ENCODE measurements at regions not wholly inside any gene's neighbourhood (a gene's known extent, or its start where the extent isn't known, plus 50 kb on each side); places are given as distances from the start of the nearest gene placed in this dataset.

DNA sequence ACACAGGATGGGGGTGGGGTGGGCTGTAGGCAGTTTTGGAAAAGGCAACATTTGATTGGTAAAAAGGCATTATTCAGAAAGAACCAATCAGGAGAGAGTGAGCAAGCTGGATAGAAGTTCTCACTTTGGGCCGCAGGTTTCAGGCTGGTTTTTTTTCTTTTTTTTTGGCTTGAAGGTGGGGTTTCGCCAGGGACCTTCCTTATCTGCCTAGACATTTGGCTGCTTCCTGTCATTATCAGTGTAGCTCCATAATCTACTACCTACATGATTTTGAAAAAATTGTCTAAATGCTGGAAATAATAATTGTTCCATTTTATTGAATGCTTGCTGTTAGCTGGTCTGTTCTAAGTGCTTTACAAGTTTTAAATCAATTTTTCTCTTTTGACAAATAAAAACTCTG is 649.0 kb downstream of the TMTC2 start:
- Histone ChIP-seq H3K36me3 (replicated peaks in 1 of 2) (no peaks in the 10 kb centered on the region), H3K27ac (no peak overlapping the region), H3K9me3 (replicated peaks in 1 of 3) (no peaks in the 10 kb centered on the region), H3K4me3 (no peak overlapping the region), H3K27me3 (no peaks in the 10 kb centered on the region), H3K4me1 (replicated peaks in 1 of 2) (no peaks in the 10 kb centered on the region)
- intact Hi-C loops (cut with DNase I) = no loop called here
- TF ChIP-seq, protein P1, sequence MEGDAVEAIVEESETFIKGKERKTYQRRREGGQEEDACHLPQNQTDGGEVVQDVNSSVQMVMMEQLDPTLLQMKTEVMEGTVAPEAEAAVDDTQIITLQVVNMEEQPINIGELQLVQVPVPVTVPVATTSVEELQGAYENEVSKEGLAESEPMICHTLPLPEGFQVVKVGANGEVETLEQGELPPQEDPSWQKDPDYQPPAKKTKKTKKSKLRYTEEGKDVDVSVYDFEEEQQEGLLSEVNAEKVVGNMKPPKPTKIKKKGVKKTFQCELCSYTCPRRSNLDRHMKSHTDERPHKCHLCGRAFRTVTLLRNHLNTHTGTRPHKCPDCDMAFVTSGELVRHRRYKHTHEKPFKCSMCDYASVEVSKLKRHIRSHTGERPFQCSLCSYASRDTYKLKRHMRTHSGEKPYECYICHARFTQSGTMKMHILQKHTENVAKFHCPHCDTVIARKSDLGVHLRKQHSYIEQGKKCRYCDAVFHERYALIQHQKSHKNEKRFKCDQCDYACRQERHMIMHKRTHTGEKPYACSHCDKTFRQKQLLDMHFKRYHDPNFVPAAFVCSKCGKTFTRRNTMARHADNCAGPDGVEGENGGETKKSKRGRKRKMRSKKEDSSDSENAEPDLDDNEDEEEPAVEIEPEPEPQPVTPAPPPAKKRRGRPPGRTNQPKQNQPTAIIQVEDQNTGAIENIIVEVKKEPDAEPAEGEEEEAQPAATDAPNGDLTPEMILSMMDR (IDR thresholded peaks at IDR 0.05) = no peak
- TF ChIP-seq POLR2A (IDR thresholded peaks at IDR 0.05) = no peak
- DNase-seq = no peak
- 83 to 90% (median 85%) methylated on average over 2 of the region's 2 CpGs for WGBS, 4 donors

DNA sequence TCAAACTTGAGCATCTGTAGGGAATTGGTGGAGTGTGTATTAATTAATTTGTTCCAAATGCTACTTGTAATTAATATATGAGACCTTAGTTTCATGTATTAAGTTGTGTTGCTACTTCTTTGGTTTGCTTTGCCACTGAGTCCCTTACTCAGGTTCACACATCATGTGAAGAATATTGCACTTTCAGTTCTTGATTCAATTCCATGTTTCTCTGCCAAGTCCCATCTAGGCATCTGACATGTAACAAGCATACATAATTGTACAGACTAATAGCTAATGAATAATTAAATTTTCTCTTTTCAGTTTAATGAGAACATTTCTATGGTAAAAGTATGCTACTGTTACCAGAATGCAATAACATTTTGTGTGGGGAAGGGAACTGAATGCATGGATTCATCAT is 640.0 kb downstream of the TMTC2 start:
- intact Hi-C loops (cut with DNase I) = no loop called here
- Histone ChIP-seq H3K4me1 (replicated peaks in 1 of 2) (no peaks in the 10 kb centered on the region), H3K4me3 (no peak overlapping the region), H3K27ac (no peak overlapping the region), H3K36me3 (replicated peaks in 1 of 2) (no peaks in the 10 kb centered on the region), H3K9me3 (replicated peaks in 1 of 3) (no peaks in the 10 kb centered on the region), H3K27me3 (no peaks in the 10 kb centered on the region)
- TF ChIP-seq, protein P1 (IDR thresholded peaks at IDR 0.05) = no peak
- no peak for TF ChIP-seq POLR2A (IDR thresholded peaks at IDR 0.05)
- no peak for DNase-seq

DNA sequence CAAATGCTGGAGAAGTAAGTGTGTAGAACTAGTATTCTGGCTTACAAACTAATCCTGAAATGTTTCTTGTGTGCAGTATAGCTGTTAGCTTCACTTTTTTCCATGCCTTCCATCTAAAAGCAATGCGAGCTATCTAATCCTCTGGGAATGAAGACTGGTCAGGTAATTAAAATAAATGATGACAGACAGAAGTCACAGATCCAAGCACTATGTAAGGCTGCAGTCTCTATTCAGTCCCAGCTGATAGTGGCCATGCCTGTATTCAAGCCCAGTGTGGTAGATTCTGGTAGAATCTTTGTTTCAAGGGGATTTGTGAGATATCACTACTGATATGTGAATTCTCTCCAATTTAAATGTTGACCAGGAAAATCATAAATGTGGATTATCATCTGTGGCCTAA is 637.2 kb downstream of the TMTC2 start:
- 0 to 94% (median 60%) methylated on average over 1 of the region's 1 CpG for whole genome bisulfite sequencing, 4 donors
- no peak for TF ChIP-seq POLR2A (IDR thresholded peaks at IDR 0.05)
- TF ChIP-seq, protein P1 (IDR thresholded peaks at IDR 0.05) = no peak

DNA sequence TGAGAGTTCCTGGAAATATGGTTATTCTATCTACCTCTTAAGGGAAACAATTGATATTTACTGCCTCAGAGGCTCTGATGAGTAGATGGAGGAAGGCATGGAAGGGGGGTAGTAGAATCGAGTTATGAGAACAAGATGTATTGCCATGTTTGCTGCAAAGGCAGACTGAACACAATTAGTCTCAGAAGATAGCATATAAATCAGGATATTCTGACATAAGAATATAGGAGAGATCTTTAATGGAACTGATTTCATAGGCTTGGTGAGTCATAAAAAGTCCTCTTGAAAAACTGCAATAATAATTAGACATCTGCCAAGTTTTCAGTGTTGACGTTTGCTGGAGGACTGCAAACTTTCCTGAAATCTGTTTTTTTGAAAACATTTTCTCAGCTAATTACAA is 636.1 kb downstream of the TMTC2 start:
- no peak overlapping the region for H3K4me3 ChIP-seq
- no peaks in the 10 kb centered on the region for H3K9me3 ChIP-seq (replicated peaks in 1 of 3)
- H3K36me3 ChIP-seq (replicated peaks in 1 of 2) = no peaks in the 10 kb centered on the region
- no peak for DNase-seq
- 31 to 53% (median 46%) methylated on average over 2 of the region's 2 CpGs for WGBS, 4 donors
- H3K4me1 ChIP-seq (replicated peaks in 1 of 2) = peaks cover 0 to 6% of the 10 kb centered on the region in 2 donors
- TF ChIP-seq, protein P1 (IDR thresholded peaks at IDR 0.05) = no peak
- no peak for TF ChIP-seq POLR2A (IDR thresholded peaks at IDR 0.05)
- H3K27me3 ChIP-seq = no peaks in the 10 kb centered on the region
- no peak overlapping the region for H3K27ac ChIP-seq
- intact Hi-C loops (cut with DNase I) = no loop called here

More for the DNA sequence above, 637.2 kb downstream of the TMTC2 start:
- no peaks in the 10 kb centered on the region for H3K36me3 ChIP-seq (replicated peaks in 1 of 2)
- no peak overlapping the region for H3K27ac ChIP-seq
- H3K4me1 ChIP-seq (replicated peaks in 1 of 2) = peaks cover 0 to under 1% of the 10 kb centered on the region in 2 donors
- no peak overlapping the region for H3K4me3 ChIP-seq
- no peaks in the 10 kb centered on the region for H3K27me3 ChIP-seq
- no peaks in the 10 kb centered on the region for H3K9me3 ChIP-seq (replicated peaks in 1 of 3)
- DNase-seq = no peak
- intact Hi-C loops (cut with DNase I) = no loop called here

Measured in adrenal gland (tissue), 9 donors.